H9 (cell line): ENCODE measurements at regions not wholly inside any gene's neighbourhood (a gene's known extent, or its start where the extent isn't known, plus 50 kb on each side); places are given as distances from the start of the nearest gene placed in this dataset.

Experiments
- DNase-seq: peaks from one replicate; pipeline ENCODE4 v3.0.0-alpha.2; 2017
- H2AFZ ChIP-seq: one replicate; pipeline ENCODE4 v1.6.1; 2013; ENCODE audit warnings: mild to moderate bottlenecking, low read length, control low read depth, moderate library complexity
- H2AK5ac ChIP-seq: 2 replicates; pipeline ENCODE4 v1.6.1; 2013; ENCODE audit warnings: low read length, control low read depth, mixed read lengths; ENCODE audit not compliant: insufficient read length
- H2BK120ac ChIP-seq: one replicate; pipeline ENCODE4 v1.6.1; 2013; ENCODE audit warnings: low read depth, mild to moderate bottlenecking, low read length, control low read depth, inconsistent platforms; ENCODE audit not compliant: poor library complexity, severe bottlenecking
- H2BK12ac ChIP-seq: 2 replicates; pipeline ENCODE4 v1.6.1; 2013; ENCODE audit warnings: low read length, control low read depth, mixed read lengths, low read depth; ENCODE audit not compliant: insufficient read length
- H2BK15ac ChIP-seq: 2 replicates; pipeline ENCODE4 v1.6.1; 2013; ENCODE audit warnings: low read depth, low read length, control low read depth
- H2BK20ac ChIP-seq: one replicate; pipeline ENCODE4 v1.6.1; 2013; ENCODE audit warnings: low read depth, mild to moderate bottlenecking, low read length, control low read depth, inconsistent platforms; ENCODE audit not compliant: poor library complexity, severe bottlenecking
- H2BK5ac ChIP-seq: 2 replicates; pipeline ENCODE4 v1.6.1; 2013; ENCODE audit warnings: low read length, control low read depth, mixed read lengths; ENCODE audit not compliant: insufficient read length
- H3K14ac ChIP-seq: 2 replicates; pipeline ENCODE4 v1.6.1; 2013; ENCODE audit warnings: low read length, control low read depth; ENCODE audit not compliant: insufficient read depth
- H3K18ac ChIP-seq: 2 replicates; pipeline ENCODE4 v1.6.1; 2013; ENCODE audit warnings: low read depth, mild to moderate bottlenecking, mixed read lengths, low read length, control low read depth; ENCODE audit not compliant: insufficient read length
- H3K23ac ChIP-seq: 2 replicates; pipeline ENCODE4 v1.6.1; 2013; ENCODE audit warnings: low read length, control low read depth, mixed read lengths, low read depth; ENCODE audit not compliant: insufficient read length
- H3K23me2 ChIP-seq: 2 replicates; pipeline ENCODE4 v1.6.1; 2013; ENCODE audit warnings: low read depth, mild to moderate bottlenecking, mixed read lengths, low read length, control low read depth; ENCODE audit not compliant: insufficient read length, poor library complexity, severe bottlenecking
- H3K27ac ChIP-seq: 2 replicates; pipeline ENCODE4 v1.5.1; 2013; ENCODE audit warnings: low read length, control low read depth, mixed read lengths, low read depth; ENCODE audit not compliant: insufficient read length
- H3K27me3 ChIP-seq: 2 replicates; pipeline ENCODE4 v1.6.1; 2013; ENCODE audit warnings: low read length, control low read depth, inconsistent platforms; ENCODE audit not compliant: insufficient read depth
- H3K4ac ChIP-seq: 2 replicates; pipeline ENCODE4 v1.6.1; 2013; ENCODE audit warnings: low read depth, mild to moderate bottlenecking, control low read depth, inconsistent platforms, low read length, moderate library complexity
- H3K4me1 ChIP-seq: 2 replicates; pipeline ENCODE4 v1.6.1; 2013; ENCODE audit warnings: low read length, control low read depth, inconsistent platforms; ENCODE audit not compliant: insufficient read depth
- H3K4me2 ChIP-seq: 2 replicates; pipeline ENCODE4 v1.6.1; 2013; ENCODE audit warnings: low read length, control low read depth, mixed read lengths; ENCODE audit not compliant: insufficient read length, insufficient read depth
- H3K56ac ChIP-seq: 2 replicates; pipeline ENCODE4 v1.6.1; 2013; ENCODE audit warnings: low read depth, mild to moderate bottlenecking, mixed read lengths, low read length, control low read depth; ENCODE audit not compliant: insufficient read length
- H3K79me1 ChIP-seq: 2 replicates; pipeline ENCODE4 v1.6.1; 2013; ENCODE audit warnings: low read depth, mild to moderate bottlenecking, moderate library complexity, low read length, control low read depth, inconsistent platforms; ENCODE audit not compliant: insufficient read depth, poor library complexity, severe bottlenecking
- H3K79me2 ChIP-seq: 2 replicates; pipeline ENCODE4 v1.6.1; 2013; ENCODE audit warnings: low read length, control low read depth, inconsistent platforms; ENCODE audit not compliant: insufficient read depth
- H3K9ac ChIP-seq: 2 replicates; pipeline ENCODE4 v1.6.1; 2013; ENCODE audit warnings: low read length, control low read depth, mixed read lengths; ENCODE audit not compliant: insufficient read length; ENCODE audit errors: extremely low read depth
- H3K9me3 ChIP-seq: one replicate; pipeline ENCODE4 v1.6.1; 2013; ENCODE audit warnings: low read depth, low read length, inconsistent platforms; ENCODE audit not compliant: control insufficient read depth
- H3T11ph ChIP-seq: one replicate; pipeline ENCODE4 v1.6.1; 2013; ENCODE audit warnings: mild to moderate bottlenecking, low read length, control low read depth, inconsistent platforms
- H4K20me1 ChIP-seq: one replicate; pipeline ENCODE4 v1.6.1; 2013; ENCODE audit not compliant: control insufficient read depth, insufficient read length, insufficient read depth
- H4K5ac ChIP-seq: 2 replicates; pipeline ENCODE4 v1.6.1; 2013; ENCODE audit warnings: low read depth, mild to moderate bottlenecking, mixed read lengths, low read length, control low read depth; ENCODE audit not compliant: insufficient read length
- H4K8ac ChIP-seq: replicated peaks from 2 replicates; pipeline ENCODE4 v1.6.1; 2013; ENCODE audit warnings: low read length, control low read depth, mixed read lengths, low read depth; ENCODE audit not compliant: insufficient read length
- H4K91ac ChIP-seq: 2 replicates; pipeline ENCODE4 v1.6.1; 2013; ENCODE audit warnings: low read depth, mild to moderate bottlenecking, moderate library complexity, mixed read lengths, low read length, control low read depth; ENCODE audit not compliant: insufficient read length
- H3K27ac Mint-ChIP-seq, 3 experiments: 2 replicates in 2 of 3; 3 replicates in 1 of 3; pipeline ENCODE4 v1.8.0; 2020 to 2021; ENCODE audit warnings: mixed read lengths in 3 of 3, mild to moderate bottlenecking in 1 of 3, moderate library complexity in 1 of 3
- H3K27me3 Mint-ChIP-seq: 2 replicates; pipeline ENCODE4 v1.8.0; 2021; ENCODE audit warnings: low read depth, mild to moderate bottlenecking, moderate library complexity, mixed read lengths
- H3K36me3 Mint-ChIP-seq, 3 experiments: 2 replicates in 2 of 3; 3 replicates in 1 of 3; pipeline ENCODE4 v1.8.0; 2020 to 2021; ENCODE audit warnings: low read depth in 3 of 3, mixed read lengths in 3 of 3; ENCODE audit not compliant: insufficient read depth in 1 of 3
- H3K4me1 Mint-ChIP-seq, 2 experiments: 2 replicates each; pipeline ENCODE4 v1.8.0; 2020; ENCODE audit warnings: mixed read lengths in 2 of 2
- H3K4me3 Mint-ChIP-seq, 2 experiments: 2 replicates in 1 of 2; 3 replicates in 1 of 2; pipeline ENCODE4 v1.8.0; 2020 to 2021; ENCODE audit warnings: mild to moderate bottlenecking in 2 of 2, mixed read lengths in 2 of 2, moderate library complexity in 1 of 2
- H3K9me3 Mint-ChIP-seq, 2 experiments: 2 replicates in 1 of 2; 3 replicates in 1 of 2; pipeline ENCODE4 v1.8.0; 2020; ENCODE audit warnings: mild to moderate bottlenecking in 2 of 2, mixed read lengths in 2 of 2, moderate library complexity in 1 of 2
- CTCF ChIP-seq: fragments of 200-600 bp; sonication (generic); conservative IDR thresholded peaks from 3 replicates; pipeline ENCODE4 v1.8.0; 2021; ENCODE audit warnings: antibody characterized with exemption, mild to moderate bottlenecking
- WGBS: extraction: QIAGEN DNeasy Blood & Tissue Kit; methylation state at CpG from one replicate; pipeline ENCODE4 v1.1.7; 2013; ENCODE audit warnings: missing lambda C conversion rate, low lambda C conversion rate, mixed read lengths; ENCODE audit not compliant: insufficient read length; ENCODE audit errors: extremely low coverage; 5-methylcytosine and 5-hydroxymethylcytosine counted together

DNA sequence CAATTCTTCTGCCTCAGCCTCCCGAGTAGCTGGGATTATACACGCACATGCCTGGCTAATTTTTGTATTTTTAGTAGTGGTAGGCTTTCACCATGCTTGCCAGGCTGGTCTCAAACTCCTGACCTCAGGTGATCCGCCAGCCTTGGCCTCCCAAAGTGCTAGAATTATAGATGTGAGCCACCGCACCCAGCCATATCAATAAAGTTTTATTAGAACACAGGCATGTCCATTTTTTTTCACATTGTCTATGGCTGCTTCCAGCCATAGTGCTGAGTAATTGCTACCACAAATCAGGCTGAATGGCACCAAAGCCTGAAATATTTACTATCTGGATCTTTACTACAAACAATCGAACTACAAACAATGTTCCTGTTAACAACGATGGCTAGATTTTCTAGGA is 114.4 kb upstream of the IRX6 start:
- WGBS, result no CpG with 5 or more reads among the region's 6 CpGs

More for the DNA sequence above, 114.4 kb upstream of the IRX6 start:
- Histone ChIP-seq H2BK120ac (no peak overlapping the region), H3K23me2 (no peaks in the 10 kb centered on the region), H3K79me1 (no peaks in the 10 kb centered on the region), H4K5ac (no peak overlapping the region), H3K4me2 (no peak overlapping the region), H3K14ac (no peak overlapping the region), H3K4ac (no peak overlapping the region), H3K9me3 (no peaks in the 10 kb centered on the region), H2BK20ac (no peak overlapping the region), H3K23ac (no peak overlapping the region), H3K27me3 (no peaks in the 10 kb centered on the region), H2BK12ac (no peak overlapping the region), H3K18ac (no peak overlapping the region), H2BK5ac (no peak overlapping the region), H4K8ac (no peak overlapping the region), H3K4me1 (no peaks in the 10 kb centered on the region), H3K27ac (no peak overlapping the region), H4K20me1 (no peaks in the 10 kb centered on the region), H3K79me2 (no peaks in the 10 kb centered on the region), H3T11ph (no peak overlapping the region), H2AFZ (no peak overlapping the region), H4K91ac (no peak overlapping the region), H3K9ac (no peak overlapping the region), H2AK5ac (no peak overlapping the region), H3K56ac (no peak overlapping the region), H2BK15ac (no peak overlapping the region)
- peaks cover 6 to 14% of the 10 kb centered on the region in 2 experiments; a peak in 3 of 4 replicates for H3K4me1 Mint-ChIP-seq
- TF ChIP-seq CTCF, result no peak
- H3K4me3 Mint-ChIP-seq, result no peak overlapping the region
- H3K36me3 Mint-ChIP-seq, result no peaks in the 10 kb centered on the region
- no peak overlapping the region for H3K27ac Mint-ChIP-seq
- H3K9me3 Mint-ChIP-seq, result no peaks in the 10 kb centered on the region
- H3K27me3 Mint-ChIP-seq, result peaks cover 6% of the 10 kb centered on the region
- no peak for DNase-seq
